GM21825 (cell line): ENCODE measurements at regions not wholly inside any gene's neighbourhood (a gene's known extent, or its start where the extent isn't known, plus 50 kb on each side); places are given as distances from the start of the nearest gene placed in this dataset.

Experiments
- ATAC-seq: cut with Tn5 transposase; IDR thresholded peaks from one replicate; pipeline ENCODE4 v1.9.1; 2021; ENCODE audit warnings: mild to moderate bottlenecking, moderate library complexity; ENCODE audit not compliant: unreplicated experiment

- no peak for ATAC-seq
These were observed 430.6 kb upstream of the TNP1 start for GRCh38 chr2:217290467-217290866.

- ATAC-seq, result no peak
These were observed 430.0 kb upstream of the TNP1 start for GRCh38 chr2:217289907-217290280.

- ATAC-seq, result no peak
These were observed 429.5 kb upstream of the TNP1 start for GRCh38 chr2:217289177-217289906.

- no peak for ATAC-seq
These were observed 428.7 kb upstream of the TNP1 start for GRCh38 chr2:217288472-217289063.

- no peak for ATAC-seq
These were observed 427.0 kb upstream of the TNP1 start for GRCh38 chr2:217286833-217287232.

- no peak for ATAC-seq
These were observed 426.1 kb upstream of the TNP1 start for GRCh38 chr2:217285926-217286325.

- ATAC-seq, result no peak
These were observed 423.6 kb upstream of the TNP1 start for GRCh38 chr2:217283460-217283859.

GRCh38 chr2:217282531-217282930 lies 422.7 kb upstream of the TNP1 start:
- no peak for ATAC-seq

- ATAC-seq, result no peak
These were observed 419.7 kb upstream of the TNP1 start for GRCh38 chr2:217279556-217279955.

- no peak for ATAC-seq
These were observed 419.3 kb upstream of the TNP1 start for GRCh38 chr2:217279140-217279539.

- ATAC-seq, result no peak
These were observed 418.0 kb upstream of the TNP1 start for GRCh38 chr2:217277646-217278398.

GRCh38 chr2:217276433-217276832 lies 416.6 kb upstream of the TNP1 start:
- ATAC-seq, result no peak

GRCh38 chr2:217275091-217275490 lies 415.2 kb upstream of the TNP1 start:
- ATAC-seq, result no peak

- no peak for ATAC-seq
These were observed 414.7 kb upstream of the TNP1 start for GRCh38 chr2:217274578-217274977.

- no peak for ATAC-seq
These were observed 414.0 kb upstream of the TNP1 start for GRCh38 chr2:217273851-217274250.

- no peak for ATAC-seq
These were observed 413.3 kb upstream of the TNP1 start for GRCh38 chr2:217273162-217273561.

GRCh38 chr2:217271813-217272212 lies 411.9 kb upstream of the TNP1 start:
- no peak for ATAC-seq

GRCh38 chr2:217270485-217271121 lies 410.7 kb upstream of the TNP1 start:
- ATAC-seq, result no peak

GRCh38 chr2:217269701-217270484 lies 410.0 kb upstream of the TNP1 start:
- ATAC-seq, result no peak

- no peak for ATAC-seq
These were observed 409.1 kb upstream of the TNP1 start for GRCh38 chr2:217268978-217269377.

- no peak for ATAC-seq
These were observed 407.9 kb upstream of the TNP1 start for GRCh38 chr2:217267758-217268157.
